ENCODE measurements at regions not wholly inside any gene's neighbourhood (a gene's known extent, or its start where the extent isn't known, plus 50 kb on each side); places are given as distances from the start of the nearest gene placed in this dataset.

DNA sequence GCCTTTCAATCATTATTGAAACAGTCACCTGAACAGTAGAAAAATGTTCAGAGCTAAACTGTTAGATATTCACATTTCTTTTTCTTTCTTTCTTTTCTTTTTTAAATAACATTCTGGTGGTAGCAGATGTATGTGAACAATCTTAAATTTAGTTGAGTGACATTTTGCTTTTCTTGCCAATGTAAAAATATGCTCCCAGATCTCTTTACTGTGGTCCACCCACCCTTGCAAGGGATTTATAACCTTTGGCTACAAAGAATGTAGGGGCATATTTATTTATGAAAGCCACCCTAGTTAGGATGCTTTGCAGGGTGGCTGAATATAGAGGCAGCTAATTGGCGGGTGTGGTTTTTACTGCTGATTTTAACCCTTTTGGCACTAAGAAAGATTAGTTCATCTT lies 473.9 kb downstream of the MFSD1 start:
- no peak overlapping the region for H3K4me3 Mint-ChIP-seq (ENCODE audit: unreplicated experiment)
- intact Hi-C loops (cut with micrococcal nuclease; ENCODE audit: unreplicated experiment): no loop called here
- Histone ChIP-seq H3K27me3 (replicated peaks; ENCODE audit: control insufficient read depth, insufficient read depth, low read length) (no peaks in the 10 kb centered on the region), H3K4me1 (no peaks in the 10 kb centered on the region), H3K9me3 (no peaks in the 10 kb centered on the region), H3K36me3 (ENCODE audit: control insufficient read depth, insufficient read depth, low read length) (no peaks in the 10 kb centered on the region), H3K4me3 (ENCODE audit: low read depth, low read length) (no peak overlapping the region)
- ChIA-PET CTCF (no interaction called here), POLR2A (no interaction called here)
- peaks cover 3% of the 10 kb centered on the region for H3K27me3 Mint-ChIP-seq (ENCODE audit: insufficient read depth, unreplicated experiment)
- no peak overlapping the region for H3K27ac Mint-ChIP-seq (ENCODE audit: unreplicated experiment)
- no TSS peak for BruUV-seq (replicated peaks)
- no peak for TF ChIP-seq CTCF (IDR thresholded peaks at IDR 0.05; ENCODE audit: insufficient read depth in 1 of 2, low read depth in 1 of 2, low read length in 1 of 2, severe bottlenecking in 1 of 2, unreplicated experiment in 1 of 2)
- no peaks in the 10 kb centered on the region for H3K4me1 Mint-ChIP-seq (ENCODE audit: low read depth, unreplicated experiment)
- no peaks in the 10 kb centered on the region for H3K9me3 Mint-ChIP-seq (ENCODE audit: unreplicated experiment)
- DNase-seq: no peak
- no peaks in the 10 kb centered on the region for H3K36me3 Mint-ChIP-seq (ENCODE audit: insufficient read depth, unreplicated experiment)

DNA sequence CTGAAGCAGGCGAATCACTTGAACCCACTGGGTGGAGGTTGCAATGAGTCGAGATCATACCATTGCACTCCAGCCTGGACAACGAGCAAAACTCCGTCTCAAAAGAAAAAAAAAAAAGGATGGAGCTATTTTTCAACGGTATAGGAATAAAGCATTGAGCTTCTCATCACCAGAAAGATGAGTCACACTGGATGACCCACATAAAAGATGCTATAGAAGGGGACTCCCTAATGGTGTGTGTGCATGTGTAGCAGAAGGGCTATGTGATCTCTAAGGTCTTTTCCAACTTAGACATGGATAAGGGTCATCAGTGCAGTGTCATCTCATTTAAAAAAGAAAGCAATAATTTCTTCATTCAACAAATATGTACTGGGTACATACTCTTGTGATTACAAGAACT lies 476.0 kb downstream of the MFSD1 start:
- POLR2A ChIA-PET: no interaction called here
- intact Hi-C loops (cut with micrococcal nuclease; ENCODE audit: unreplicated experiment): no loop called here
- H3K27me3 Mint-ChIP-seq (ENCODE audit: insufficient read depth, unreplicated experiment): peaks cover 3% of the 10 kb centered on the region
- H3K4me1 Mint-ChIP-seq (ENCODE audit: low read depth, unreplicated experiment): no peaks in the 10 kb centered on the region
- no peaks in the 10 kb centered on the region for H3K9me3 Mint-ChIP-seq (ENCODE audit: unreplicated experiment)
- no peak for DNase-seq
- no peak overlapping the region for H3K27ac Mint-ChIP-seq (ENCODE audit: unreplicated experiment)
- Histone ChIP-seq H3K9me3 (no peaks in the 10 kb centered on the region), H3K4me3 (ENCODE audit: low read depth, low read length) (no peak overlapping the region), H3K27me3 (replicated peaks; ENCODE audit: control insufficient read depth, insufficient read depth, low read length) (no peaks in the 10 kb centered on the region), H3K4me1 (no peaks in the 10 kb centered on the region), H3K36me3 (ENCODE audit: control insufficient read depth, insufficient read depth, low read length) (no peaks in the 10 kb centered on the region)
- no peak overlapping the region for H3K4me3 Mint-ChIP-seq (ENCODE audit: unreplicated experiment)
- TF ChIP-seq CTCF (IDR thresholded peaks at IDR 0.05; ENCODE audit: insufficient read depth in 1 of 2, low read depth in 1 of 2, low read length in 1 of 2, severe bottlenecking in 1 of 2, unreplicated experiment in 1 of 2): no peak
- BruUV-seq (replicated peaks): no TSS peak
- no peaks in the 10 kb centered on the region for H3K36me3 Mint-ChIP-seq (ENCODE audit: insufficient read depth, unreplicated experiment)
- CTCF ChIA-PET: no interaction called here

GRCh38 chr3:159280386-159281191 lies 478.7 kb downstream of the MFSD1 start:
- Mint-ChIP-seq H3K4me1 (ENCODE audit: low read depth, unreplicated experiment) (no peaks in the 10 kb centered on the region), H3K36me3 (ENCODE audit: insufficient read depth, unreplicated experiment) (no peaks in the 10 kb centered on the region), H3K9me3 (ENCODE audit: unreplicated experiment) (no peaks in the 10 kb centered on the region), H3K27ac (ENCODE audit: unreplicated experiment) (no peak overlapping the region), H3K4me3 (ENCODE audit: unreplicated experiment) (no peak overlapping the region), H3K27me3 (ENCODE audit: insufficient read depth, unreplicated experiment) (peaks cover 3% of the 10 kb centered on the region)
- Histone ChIP-seq H3K36me3 (ENCODE audit: control insufficient read depth, insufficient read depth, low read length) (no peaks in the 10 kb centered on the region), H3K27me3 (replicated peaks; ENCODE audit: control insufficient read depth, insufficient read depth, low read length) (no peaks in the 10 kb centered on the region), H3K9me3 (no peaks in the 10 kb centered on the region), H3K4me3 (ENCODE audit: low read depth, low read length) (no peak overlapping the region), H3K4me1 (no peaks in the 10 kb centered on the region)
- DNase-seq: no peak
- BruUV-seq (replicated peaks): no TSS peak
- POLR2A ChIA-PET: no interaction called here
- no peak for TF ChIP-seq CTCF (IDR thresholded peaks at IDR 0.05; ENCODE audit: insufficient read depth in 1 of 2, low read depth in 1 of 2, low read length in 1 of 2, severe bottlenecking in 1 of 2, unreplicated experiment in 1 of 2)
- CTCF ChIA-PET: no interaction called here
- intact Hi-C loops (cut with micrococcal nuclease; ENCODE audit: unreplicated experiment): no loop called here
